Thymus (tissue), 11 donors: ENCODE measurements at regions not wholly inside any gene's neighbourhood (a gene's known extent, or its start where the extent isn't known, plus 50 kb on each side); places are given as distances from the start of the nearest gene placed in this dataset.

Experiments used
- DNase-seq, 9 donors: peaks; one replicate each; pipeline ENCODE4 v3.0.0-alpha.2; 2013; ENCODE audit warnings: low spot score in 9 of 9, low read depth in 6 of 9, missing footprints in 1 of 9
- H3K27ac ChIP-seq, 2 donors: one replicate each; pipeline ENCODE4 v1.5.1; 2013; ENCODE audit warnings: control low read depth in 1 of 2, low read depth in 1 of 2, low read length in 1 of 2, mild to moderate bottlenecking in 1 of 2, moderate library complexity in 1 of 2
- H3K27me3 ChIP-seq, 2 donors: one replicate each; pipeline ENCODE4 v1.5.1; 2013; ENCODE audit warnings: low read length in 1 of 2; ENCODE audit not compliant: control insufficient read depth in 2 of 2, insufficient read depth in 1 of 2
- H3K36me3 ChIP-seq, 2 donors: one replicate each; pipeline ENCODE4 v1.5.1; 2013; ENCODE audit warnings: low read length in 1 of 2, mild to moderate bottlenecking in 1 of 2, moderate library complexity in 1 of 2; ENCODE audit not compliant: control insufficient read depth in 2 of 2, insufficient read depth in 2 of 2
- H3K4me1 ChIP-seq, 2 donors: one replicate each; pipeline ENCODE4 v1.5.1; 2013; ENCODE audit warnings: low read length in 2 of 2; ENCODE audit not compliant: control insufficient read depth in 2 of 2, insufficient read depth in 2 of 2
- H3K4me3 ChIP-seq, 2 donors: one replicate each; pipeline ENCODE4 v1.5.1; 2013; ENCODE audit warnings: low read length in 2 of 2, control low read depth in 1 of 2, mild to moderate bottlenecking in 1 of 2
- H3K9me3 ChIP-seq, 2 donors: one replicate each; pipeline ENCODE4 v1.5.1; 2013; ENCODE audit warnings: low read length in 1 of 2, mild to moderate bottlenecking in 1 of 2; ENCODE audit not compliant: control insufficient read depth in 2 of 2, insufficient read depth in 1 of 2
- WGBS: extraction: QIAGEN DNeasy Blood & Tissue Kit; methylation state at CpG from one replicate; pipeline ENCODE4 v1.1.7; 2013; 5-methylcytosine and 5-hydroxymethylcytosine counted together
- donor health status: healthy.

DNA sequence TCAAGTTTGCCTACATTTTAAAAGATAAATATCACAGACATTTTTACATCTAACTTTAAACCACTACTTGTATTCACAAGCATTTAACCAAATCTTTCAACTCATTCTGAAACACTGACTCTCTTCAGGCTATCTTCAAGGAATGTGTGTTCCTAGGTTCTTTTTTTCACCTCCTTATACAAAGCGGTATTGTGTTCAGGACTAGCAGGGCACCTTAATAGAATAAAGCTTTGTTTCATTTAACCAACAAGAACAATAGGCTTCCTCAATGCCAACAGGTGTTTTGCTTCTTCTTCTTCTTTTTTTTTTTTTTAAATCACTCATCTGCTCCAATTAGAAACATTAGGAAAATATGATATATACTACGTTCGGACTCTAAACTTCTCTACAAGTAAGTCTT, 212.9 kb upstream of the SEMA3E start:
- H3K9me3 ChIP-seq, result no peaks in the 10 kb centered on the region
- H3K27ac ChIP-seq, result no peak overlapping the region
- no peak for DNase-seq
- H3K36me3 ChIP-seq, result no peaks in the 10 kb centered on the region
- 94% methylated on average over 3 of the region's 3 CpGs for WGBS
- H3K4me1 ChIP-seq, result no peaks in the 10 kb centered on the region
- H3K4me3 ChIP-seq, result no peak overlapping the region
- H3K27me3 ChIP-seq, result no peaks in the 10 kb centered on the region

DNA sequence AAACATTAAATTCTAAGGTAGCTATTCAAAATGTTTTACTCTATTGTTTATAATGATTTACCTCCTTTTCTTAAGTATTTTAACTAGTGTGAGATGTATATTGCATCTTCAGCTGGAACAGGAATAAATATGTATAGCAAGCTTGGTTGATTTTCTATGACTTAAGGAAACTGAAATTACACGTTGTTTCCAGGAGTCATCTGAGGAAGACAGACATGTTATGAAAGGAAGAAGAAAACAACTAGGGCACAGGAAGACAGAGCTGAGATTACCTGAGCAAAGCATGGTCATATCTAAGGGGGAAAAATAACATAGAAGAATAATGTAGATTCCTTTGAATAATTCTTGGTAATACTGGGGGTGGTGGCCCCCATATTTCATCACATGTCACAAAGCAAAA, 210.9 kb upstream of the SEMA3E start:
- Histone ChIP-seq H3K4me1 (no peaks in the 10 kb centered on the region), H3K4me3 (no peak overlapping the region), H3K9me3 (no peaks in the 10 kb centered on the region), H3K27me3 (no peaks in the 10 kb centered on the region), H3K27ac (no peak overlapping the region), H3K36me3 (no peaks in the 10 kb centered on the region)
- 65% methylated on average over 1 of the region's 1 CpG for WGBS
- DNase-seq, result no peak

DNA sequence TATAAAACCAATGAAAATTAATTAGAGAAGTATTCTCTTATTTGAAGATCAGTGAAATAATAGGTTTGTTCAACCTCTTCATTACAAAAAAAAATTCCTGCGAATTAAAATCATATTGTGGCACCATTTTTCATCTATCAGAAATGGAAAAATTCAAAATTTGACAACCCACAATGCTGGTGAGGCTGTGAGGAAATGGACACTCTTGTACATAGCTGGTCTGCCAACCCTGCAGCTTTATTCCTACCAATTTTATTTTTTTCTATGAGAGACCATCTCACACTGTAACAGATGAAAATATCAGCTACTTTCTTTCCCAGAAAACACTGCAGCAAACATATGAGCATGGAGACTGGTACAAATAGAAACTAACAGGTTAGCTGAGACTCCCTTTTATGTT, 208.8 kb upstream of the SEMA3E start:
- Histone ChIP-seq H3K9me3 (no peaks in the 10 kb centered on the region), H3K27ac (no peak overlapping the region), H3K36me3 (no peaks in the 10 kb centered on the region), H3K4me3 (no peak overlapping the region), H3K27me3 (no peaks in the 10 kb centered on the region), H3K4me1 (no peaks in the 10 kb centered on the region)
- no peak for DNase-seq
- 76% methylated on average over 1 of the region's 1 CpG for WGBS

- no peak for DNase-seq
- H3K27ac ChIP-seq, result no peak overlapping the region
- no peaks in the 10 kb centered on the region for H3K9me3 ChIP-seq
- H3K4me1 ChIP-seq, result no peaks in the 10 kb centered on the region
- no peaks in the 10 kb centered on the region for H3K36me3 ChIP-seq
- no peak overlapping the region for H3K4me3 ChIP-seq
- H3K27me3 ChIP-seq, result no peaks in the 10 kb centered on the region
- whole genome bisulfite sequencing, result 96% methylated on average over 5 of the region's 5 CpGs
Measured at GRCh38 chr7:83856094-83856493, 207.2 kb upstream of the SEMA3E start.

- Histone ChIP-seq H3K4me3 (no peak overlapping the region), H3K27me3 (no peaks in the 10 kb centered on the region), H3K9me3 (no peaks in the 10 kb centered on the region), H3K4me1 (no peaks in the 10 kb centered on the region), H3K27ac (no peak overlapping the region), H3K36me3 (no peaks in the 10 kb centered on the region)
- WGBS, result 79% methylated on average over 2 of the region's 2 CpGs
- no peak for DNase-seq
Measured at GRCh38 chr7:83852136-83852535, 203.2 kb upstream of the SEMA3E start.

DNA sequence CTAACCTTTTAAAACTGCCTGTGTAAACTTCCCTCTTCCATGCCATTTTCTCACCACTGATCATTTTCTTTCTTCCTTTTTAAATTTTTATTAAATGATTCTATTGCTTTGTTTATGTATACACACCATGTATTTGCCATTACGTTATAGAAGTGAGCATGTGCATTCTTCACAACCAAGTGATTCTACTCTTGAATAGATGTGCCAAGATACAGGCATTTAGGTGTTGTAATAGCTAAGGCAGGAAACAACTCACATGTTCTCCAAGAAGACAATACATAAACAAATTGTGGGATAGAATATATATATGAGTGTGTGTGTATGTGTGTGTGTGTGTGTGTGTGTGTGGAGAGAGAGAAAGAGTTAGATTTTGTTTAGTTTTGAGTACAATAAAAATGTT, 202.6 kb upstream of the SEMA3E start:
- Histone ChIP-seq H3K9me3 (no peaks in the 10 kb centered on the region), H3K27me3 (no peaks in the 10 kb centered on the region), H3K36me3 (no peaks in the 10 kb centered on the region), H3K4me3 (no peak overlapping the region), H3K27ac (no peak overlapping the region), H3K4me1 (no peaks in the 10 kb centered on the region)
- WGBS, result 79% methylated on average over 1 of the region's 1 CpG
- no peak for DNase-seq

GRCh38 chr7:83850941-83851340, 202.0 kb upstream of the SEMA3E start:
- Histone ChIP-seq H3K36me3 (no peaks in the 10 kb centered on the region), H3K27ac (no peak overlapping the region), H3K9me3 (no peaks in the 10 kb centered on the region), H3K4me3 (no peak overlapping the region), H3K27me3 (no peaks in the 10 kb centered on the region), H3K4me1 (no peaks in the 10 kb centered on the region)
- no peak for DNase-seq

DNA sequence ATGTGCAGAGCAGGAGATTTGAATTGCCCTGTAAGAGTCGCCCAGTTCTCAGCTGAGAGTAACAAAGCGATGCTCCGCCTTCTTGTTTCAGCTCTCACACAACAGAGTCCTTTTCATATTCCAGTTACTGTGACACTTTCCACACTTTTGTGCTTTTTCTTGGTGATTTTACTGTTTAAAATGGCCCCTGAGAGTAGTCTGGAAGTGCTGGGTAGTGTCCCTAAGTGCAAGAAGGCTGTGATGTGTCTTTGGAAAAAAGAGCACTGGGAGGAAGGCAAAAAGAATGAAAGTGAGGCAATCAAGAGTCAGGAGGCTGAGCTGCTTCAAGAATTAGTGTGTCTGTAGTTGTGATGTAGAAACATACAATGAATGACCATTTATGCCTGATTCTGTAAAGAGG, 201.2 kb upstream of the SEMA3E start:
- Histone ChIP-seq H3K27ac (no peak overlapping the region), H3K4me1 (no peaks in the 10 kb centered on the region), H3K9me3 (no peaks in the 10 kb centered on the region), H3K36me3 (no peaks in the 10 kb centered on the region), H3K27me3 (no peaks in the 10 kb centered on the region), H3K4me3 (no peak overlapping the region)
- DNase-seq, result no peak
- 83% methylated on average over 3 of the region's 3 CpGs for WGBS

DNA sequence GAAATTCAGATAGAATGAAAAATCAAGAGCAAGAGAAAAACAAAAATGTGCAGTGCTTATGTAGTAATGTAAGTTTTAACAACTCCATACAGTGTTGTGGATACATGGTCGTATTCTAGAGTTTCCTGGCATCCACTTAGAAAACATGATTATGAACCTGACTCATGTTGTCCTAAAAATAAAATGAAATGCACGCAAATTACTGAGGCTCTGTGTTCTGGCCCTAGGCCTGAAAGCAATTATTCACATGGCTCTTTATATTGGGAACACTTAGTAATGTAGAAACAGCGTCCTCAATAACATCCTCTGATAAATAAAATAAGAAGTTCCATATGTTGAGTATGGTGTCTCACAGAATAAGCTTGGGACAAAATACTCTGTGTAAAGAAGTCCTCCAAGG, 200.2 kb upstream of the SEMA3E start:
- whole genome bisulfite sequencing, result 91% methylated on average over 3 of the region's 3 CpGs

DNA sequence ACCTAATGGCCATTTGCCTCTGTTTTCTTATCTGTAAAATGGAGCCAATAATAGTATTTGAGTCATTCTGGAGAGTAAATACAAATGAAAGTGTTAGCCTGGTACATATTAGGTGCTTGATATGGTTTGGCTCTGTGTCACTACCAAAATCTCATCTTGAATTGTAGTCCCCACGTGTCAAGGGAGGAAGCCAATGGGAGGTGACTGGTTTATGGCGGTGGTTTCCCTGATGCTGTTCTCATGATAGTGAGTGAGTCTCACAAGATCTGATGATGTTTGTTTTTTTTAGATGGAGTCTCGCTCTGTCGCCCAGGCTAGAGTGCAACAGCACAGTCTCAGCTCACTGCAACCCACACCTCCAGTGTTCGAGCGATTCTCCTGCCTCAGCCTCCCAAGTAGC, 194.0 kb upstream of the SEMA3E start:
- WGBS, result 94% methylated on average over 6 of the region's 6 CpGs
- DNase-seq, result no peak
- Histone ChIP-seq H3K4me3 (no peak overlapping the region), H3K4me1 (no peaks in the 10 kb centered on the region), H3K36me3 (no peaks in the 10 kb centered on the region), H3K27me3 (no peaks in the 10 kb centered on the region), H3K9me3 (no peaks in the 10 kb centered on the region), H3K27ac (no peak overlapping the region)

More for the DNA sequence above, 200.2 kb upstream of the SEMA3E start:
- Histone ChIP-seq H3K27me3 (no peaks in the 10 kb centered on the region), H3K4me1 (no peaks in the 10 kb centered on the region), H3K4me3 (no peak overlapping the region), H3K9me3 (no peaks in the 10 kb centered on the region), H3K36me3 (no peaks in the 10 kb centered on the region), H3K27ac (no peak overlapping the region)
- DNase-seq, result no peak
